Astrocyte of the spinal cord (primary cell): ENCODE measurements at regions not wholly inside any gene's neighbourhood (a gene's known extent, or its start where the extent isn't known, plus 50 kb on each side); places are given as distances from the start of the nearest gene placed in this dataset.

Experiments used
- DNase-seq: peaks from one replicate; pipeline ENCODE4 v3.0.0; 2011; ENCODE audit warnings: low read depth, low spot score
- H3K4me3 ChIP-seq: 2 replicates; pipeline ENCODE4 v1.5.1; 2011; ENCODE audit warnings: low read depth, mild to moderate bottlenecking, low read length, moderate library complexity
- in situ Hi-C: cut with HindIII; loops from 2 replicates; pipeline ENCODE4 v1.10.0; 2017; ENCODE audit warnings: low sequenced_read_pairs
- TF ChIP-seq, protein P1 (sequence below): IDR thresholded peaks from 2 replicates; pipeline ENCODE4 v1.5.1; 2012; ENCODE audit warnings: low read depth, mild to moderate bottlenecking, low read length, inconsistent platforms

DNA sequence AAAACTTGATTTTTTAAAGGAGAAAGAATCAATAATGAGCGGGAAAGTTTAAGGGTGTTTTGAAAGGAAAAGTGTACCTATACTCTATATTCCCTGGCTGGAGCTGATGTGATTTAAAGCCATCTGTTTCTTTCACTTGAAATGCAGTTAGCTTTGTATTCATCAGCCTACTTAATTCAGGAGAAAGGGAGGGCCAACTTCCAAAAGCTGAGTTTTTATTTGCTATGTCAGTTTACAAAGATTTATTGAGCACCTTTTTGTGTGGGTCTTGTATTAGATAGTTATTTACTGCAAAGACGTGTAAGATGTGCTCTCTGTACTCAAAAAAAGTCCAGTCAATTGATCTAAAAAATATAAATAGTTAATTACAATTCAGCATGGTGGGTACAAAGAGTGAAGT, 176.2 kb upstream of the GOLIM4 start:
- no peak overlapping the region for H3K4me3 ChIP-seq
- no peak for DNase-seq
- in situ Hi-C loops: no loop called here
- TF ChIP-seq, protein P1, sequence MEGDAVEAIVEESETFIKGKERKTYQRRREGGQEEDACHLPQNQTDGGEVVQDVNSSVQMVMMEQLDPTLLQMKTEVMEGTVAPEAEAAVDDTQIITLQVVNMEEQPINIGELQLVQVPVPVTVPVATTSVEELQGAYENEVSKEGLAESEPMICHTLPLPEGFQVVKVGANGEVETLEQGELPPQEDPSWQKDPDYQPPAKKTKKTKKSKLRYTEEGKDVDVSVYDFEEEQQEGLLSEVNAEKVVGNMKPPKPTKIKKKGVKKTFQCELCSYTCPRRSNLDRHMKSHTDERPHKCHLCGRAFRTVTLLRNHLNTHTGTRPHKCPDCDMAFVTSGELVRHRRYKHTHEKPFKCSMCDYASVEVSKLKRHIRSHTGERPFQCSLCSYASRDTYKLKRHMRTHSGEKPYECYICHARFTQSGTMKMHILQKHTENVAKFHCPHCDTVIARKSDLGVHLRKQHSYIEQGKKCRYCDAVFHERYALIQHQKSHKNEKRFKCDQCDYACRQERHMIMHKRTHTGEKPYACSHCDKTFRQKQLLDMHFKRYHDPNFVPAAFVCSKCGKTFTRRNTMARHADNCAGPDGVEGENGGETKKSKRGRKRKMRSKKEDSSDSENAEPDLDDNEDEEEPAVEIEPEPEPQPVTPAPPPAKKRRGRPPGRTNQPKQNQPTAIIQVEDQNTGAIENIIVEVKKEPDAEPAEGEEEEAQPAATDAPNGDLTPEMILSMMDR: no peak

DNA sequence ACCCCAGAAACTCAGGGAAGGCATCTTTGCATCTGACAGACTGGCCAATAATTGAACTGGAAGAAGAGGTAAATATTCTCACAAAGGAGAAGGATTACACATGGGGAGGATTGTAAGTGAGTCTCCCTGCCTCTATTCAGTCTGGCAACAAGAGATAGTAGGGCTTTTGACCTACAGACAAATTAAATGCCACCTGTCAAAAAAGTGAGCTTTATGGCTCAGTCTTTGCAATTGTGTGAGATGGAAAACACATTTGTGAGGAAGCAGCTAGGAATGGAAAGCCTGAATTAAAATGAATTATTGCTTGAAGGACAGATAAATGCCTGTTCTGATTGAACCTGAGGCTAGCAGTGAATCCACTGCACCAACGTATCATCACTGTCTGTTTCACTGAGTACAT, 173.3 kb upstream of the GOLIM4 start:
- H3K4me3 ChIP-seq: no peak overlapping the region
- no peak for DNase-seq
- TF ChIP-seq, protein P1: no peak
- in situ Hi-C loops: no loop called here

DNA sequence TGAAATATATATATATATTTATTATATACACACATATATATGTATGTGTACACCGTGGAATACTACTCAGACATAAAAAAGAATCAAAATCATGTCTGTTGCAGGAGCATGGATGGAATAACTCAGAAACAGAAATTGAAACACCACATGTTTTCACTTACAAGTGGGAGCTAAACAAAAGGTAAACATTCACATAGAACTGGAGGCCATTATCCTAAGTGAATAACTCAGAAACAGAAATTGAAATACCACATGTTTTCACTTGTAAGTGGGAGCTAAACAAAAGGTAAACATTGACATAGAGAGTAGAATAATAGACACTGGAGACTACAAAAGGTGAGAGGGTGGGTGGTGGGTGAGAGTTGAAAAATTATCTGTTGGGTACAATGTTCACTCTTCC, 171.5 kb upstream of the GOLIM4 start:
- TF ChIP-seq, protein P1: no peak
- DNase-seq: no peak
- H3K4me3 ChIP-seq: no peak overlapping the region
- in situ Hi-C loops: no loop called here

- in situ Hi-C loops: no loop called here
- TF ChIP-seq, protein P1: no peak
- H3K4me3 ChIP-seq: no peak overlapping the region
- no peak for DNase-seq
These were observed 170.6 kb upstream of the GOLIM4 start for GRCh38 chr3:168266335-168266734.

GRCh38 chr3:168262887-168263286, 167.2 kb upstream of the GOLIM4 start:
- in situ Hi-C loops: no loop called here
- no peak for DNase-seq
- TF ChIP-seq, protein P1: no peak
- H3K4me3 ChIP-seq: no peak overlapping the region

DNA sequence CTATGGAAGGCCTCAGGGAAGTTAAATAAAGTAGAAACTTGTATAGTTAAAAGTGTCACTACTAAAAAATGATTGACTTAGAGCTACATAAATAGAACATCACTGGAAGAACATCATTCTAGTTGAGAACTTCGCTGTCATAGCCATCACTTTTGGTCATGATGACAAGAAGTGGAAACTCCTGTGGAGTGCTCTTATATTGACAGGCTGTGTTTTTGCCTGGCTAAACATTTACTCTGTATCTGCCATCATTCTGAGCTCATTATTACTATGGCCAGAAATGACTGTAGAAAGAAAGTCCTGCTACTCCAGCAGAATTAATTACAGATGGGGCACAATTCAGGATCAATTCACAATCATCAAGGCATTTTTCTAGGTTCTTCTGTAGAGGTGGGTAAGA, 165.1 kb upstream of the GOLIM4 start:
- DNase-seq: no peak
- in situ Hi-C loops: no loop called here
- TF ChIP-seq, protein P1: no peak
- H3K4me3 ChIP-seq: no peak overlapping the region

DNA sequence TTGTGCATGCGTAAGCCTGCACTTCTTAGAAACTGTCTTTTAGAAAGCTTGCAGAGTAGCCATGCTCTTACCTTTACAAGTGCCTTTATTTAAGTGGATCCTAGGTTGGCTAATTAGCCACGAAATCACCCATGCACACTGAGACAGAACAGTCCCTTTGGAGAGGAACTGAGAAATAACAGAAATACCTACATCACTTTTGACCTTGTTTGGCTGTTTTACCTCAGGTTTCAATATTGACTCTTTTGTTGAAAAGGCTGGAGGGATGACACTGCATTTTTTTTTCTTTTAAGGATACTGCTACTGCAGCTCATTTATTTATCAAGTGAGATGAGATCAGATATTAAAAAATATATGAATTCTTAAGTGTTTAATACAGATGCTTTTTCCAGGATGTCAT, 155.6 kb upstream of the GOLIM4 start:
- no peak overlapping the region for H3K4me3 ChIP-seq
- in situ Hi-C loops: no loop called here
- DNase-seq: peak; percentile 2
- TF ChIP-seq, protein P1: no peak
